NK-92 treated with Interleukin-12 subunit alpha and Interleukin-12 subunit beta, amount 100 ng/mL, for 24 hours (cell line): ENCODE measurements at regions not wholly inside any gene's neighbourhood (a gene's known extent, or its start where the extent isn't known, plus 50 kb on each side); places are given as distances from the start of the nearest gene placed in this dataset.

Experiments used
- DNase-seq: peaks from one replicate; lab custom pipeline; 2025; lab: John Stamatoyannopoulos, UW

GRCh38 chr9:13396418-13396817 lies 116.9 kb upstream of the MPDZ start:
- DNase-seq = no peak

DNA sequence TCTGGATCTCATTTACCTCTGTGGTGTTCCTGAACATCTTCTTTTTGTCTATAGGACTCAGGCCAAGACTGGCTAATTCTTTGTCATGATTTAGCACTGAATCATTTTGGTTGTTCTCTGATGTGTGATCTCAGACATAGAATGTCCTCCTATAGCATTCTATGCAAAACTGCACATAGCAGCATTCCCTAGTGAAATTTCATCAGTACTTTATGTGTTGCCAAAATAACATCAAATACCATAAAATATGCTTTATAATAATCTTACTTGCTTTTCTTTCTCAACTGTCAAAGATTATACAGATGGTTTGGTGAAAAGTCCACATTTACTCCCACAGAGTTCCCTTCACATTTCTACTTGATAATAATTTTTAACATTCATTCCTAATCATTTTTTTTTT lies 115.7 kb upstream of the MPDZ start:
- no peak for DNase-seq

- DNase-seq = no peak
These were observed 108.7 kb upstream of the MPDZ start for GRCh38 chr9:13388157-13388556.

- DNase-seq = no peak
These were observed 108.2 kb upstream of the MPDZ start for GRCh38 chr9:13387734-13388067.

- DNase-seq = no peak
These were observed 107.6 kb upstream of the MPDZ start for GRCh38 chr9:13386935-13387733.

DNA sequence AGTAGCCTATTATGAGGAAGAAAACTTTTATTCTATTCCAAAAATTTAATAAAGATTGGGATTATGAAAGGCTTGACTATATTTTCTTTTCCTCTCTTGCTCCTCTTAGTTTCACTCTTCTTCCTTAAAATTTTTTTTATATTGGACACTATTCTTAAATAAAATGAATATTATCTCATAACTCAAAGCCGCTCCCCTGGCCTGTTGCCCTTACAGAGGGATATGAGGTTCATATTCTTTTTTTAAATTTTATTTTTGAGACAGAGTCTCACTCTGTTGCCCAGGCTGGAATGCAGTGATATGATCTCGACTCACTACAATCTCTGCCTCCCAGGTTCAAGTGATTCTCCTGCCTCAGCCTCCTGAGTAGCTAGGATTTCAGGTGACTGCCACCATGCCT lies 106.8 kb upstream of the MPDZ start:
- DNase-seq = no peak

GRCh38 chr9:13383855-13384254 lies 104.4 kb upstream of the MPDZ start:
- no peak for DNase-seq

DNA sequence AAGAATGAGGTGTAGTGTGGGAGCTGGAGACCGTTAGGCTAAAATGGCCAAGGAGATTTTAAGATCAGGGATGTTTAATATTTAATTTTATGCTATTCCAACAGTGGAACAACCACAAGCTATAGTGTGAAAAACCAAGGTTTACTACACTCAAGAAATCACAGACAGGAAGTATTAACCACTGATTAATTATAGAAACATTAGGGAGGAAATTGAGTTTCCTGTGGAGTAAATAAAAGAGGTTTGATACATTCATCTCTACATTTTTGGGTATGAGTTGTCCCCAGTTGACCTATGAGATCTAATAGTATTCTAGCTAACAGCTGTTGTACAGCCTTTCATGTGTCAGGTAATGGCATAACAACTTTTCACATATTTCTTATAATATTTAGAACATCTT lies 103.7 kb upstream of the MPDZ start:
- no peak for DNase-seq

DNA sequence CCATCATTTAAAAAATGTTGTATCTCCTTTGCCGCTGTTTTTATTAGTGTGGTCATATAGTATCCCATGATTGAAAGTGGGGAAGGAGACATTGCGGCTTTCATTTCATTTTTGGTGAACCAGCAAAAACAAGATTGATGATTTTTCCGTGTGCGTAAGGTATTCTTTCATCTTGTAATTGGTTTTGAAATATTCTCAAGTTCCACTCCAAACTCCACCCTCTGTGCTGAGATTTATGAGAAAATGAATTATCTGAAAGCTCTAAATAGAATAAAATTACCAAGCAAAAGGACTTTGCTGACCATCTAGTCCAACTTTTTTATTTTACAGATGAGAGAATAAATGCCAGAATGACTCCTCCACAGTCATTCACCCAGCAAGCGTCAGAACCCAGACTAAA lies 103.1 kb upstream of the MPDZ start:
- DNase-seq = no peak

GRCh38 chr9:13380903-13381302 lies 101.4 kb upstream of the MPDZ start:
- no peak for DNase-seq

GRCh38 chr9:13378154-13378553 lies 98.7 kb upstream of the MPDZ start:
- DNase-seq = no peak

GRCh38 chr9:13377171-13377925 lies 97.9 kb upstream of the MPDZ start:
- DNase-seq = no peak

DNA sequence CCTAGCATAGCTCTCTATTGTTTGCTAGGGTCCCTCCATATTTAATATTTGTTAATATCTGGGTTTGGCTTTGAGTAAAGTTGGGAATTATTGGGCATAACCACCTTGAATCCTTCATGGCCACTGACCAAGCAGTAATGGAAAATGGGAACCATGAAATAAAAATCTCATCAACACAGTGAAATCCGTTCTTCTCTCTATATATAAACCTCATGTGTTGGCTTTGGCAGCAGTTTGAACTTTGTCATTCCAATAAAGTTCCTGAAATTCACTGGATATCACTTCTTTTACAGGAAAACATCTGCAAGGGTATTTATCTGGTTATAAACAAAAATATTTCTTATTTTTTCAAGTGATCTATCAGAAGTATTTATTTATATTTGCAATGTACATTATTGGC lies 93.0 kb upstream of the MPDZ start:
- no peak for DNase-seq

GRCh38 chr9:13369431-13369830 lies 89.9 kb upstream of the MPDZ start:
- no peak for DNase-seq

DNA sequence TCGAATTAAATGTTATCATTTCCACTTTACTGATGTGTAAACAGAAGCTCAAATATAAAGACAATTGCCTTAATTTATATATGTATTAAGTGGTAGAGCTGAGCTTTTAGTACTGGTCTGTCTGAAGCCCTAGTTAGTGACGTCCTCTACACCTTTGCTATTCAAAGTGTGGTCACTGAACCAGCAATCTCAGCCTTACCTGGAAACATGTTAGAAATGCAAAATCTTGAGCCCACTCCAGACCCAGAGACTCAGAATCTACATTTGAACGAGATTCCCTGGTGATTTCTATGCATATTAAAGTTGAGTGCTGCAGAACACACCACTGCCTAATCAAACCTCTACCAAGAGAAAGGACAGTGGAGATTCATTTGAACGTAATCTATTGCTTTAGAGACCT lies 88.3 kb upstream of the MPDZ start:
- DNase-seq = no peak

- DNase-seq = no peak
These were observed 84.9 kb upstream of the MPDZ start for GRCh38 chr9:13364271-13365000.

DNA sequence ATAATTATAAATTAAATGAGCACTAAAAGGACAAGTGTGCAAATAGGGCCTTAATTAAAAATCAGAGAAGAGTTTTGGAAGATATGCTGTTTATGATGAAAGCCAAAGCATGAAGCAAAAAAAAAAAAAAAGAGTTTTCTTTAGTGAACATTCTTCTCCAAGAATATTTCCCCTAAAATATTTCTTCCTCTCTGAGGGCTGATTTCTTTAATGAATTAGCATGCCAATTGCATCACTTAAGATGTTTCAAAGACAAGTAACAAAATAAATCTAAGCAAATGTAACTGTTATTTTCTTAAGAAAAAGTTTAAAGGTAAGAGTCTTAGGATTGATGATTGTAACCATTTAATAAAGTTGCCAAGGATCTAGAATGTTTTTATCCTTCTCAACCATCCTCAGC lies 81.6 kb upstream of the MPDZ start:
- no peak for DNase-seq

- no peak for DNase-seq
These were observed 80.7 kb upstream of the MPDZ start for GRCh38 chr9:13360188-13360587.

DNA sequence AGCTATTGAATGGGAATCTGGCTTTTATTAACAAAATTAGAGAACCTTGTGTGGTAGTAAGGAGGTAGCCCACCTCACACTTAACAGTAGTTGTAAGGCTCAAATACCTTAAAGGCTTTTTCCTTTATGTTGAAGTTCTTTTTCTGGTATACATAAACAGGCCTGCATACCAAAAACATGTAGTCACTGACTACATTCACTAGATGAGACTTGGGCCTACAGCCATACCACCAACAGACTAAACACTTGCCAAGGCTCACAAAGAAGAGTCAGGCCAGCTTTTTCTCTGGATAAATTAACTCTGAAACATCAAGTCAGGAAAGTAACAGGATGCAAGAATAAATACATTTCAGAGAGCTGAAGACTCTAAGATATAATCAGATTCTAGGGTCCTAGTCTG lies 78.6 kb upstream of the MPDZ start:
- DNase-seq = no peak

DNA sequence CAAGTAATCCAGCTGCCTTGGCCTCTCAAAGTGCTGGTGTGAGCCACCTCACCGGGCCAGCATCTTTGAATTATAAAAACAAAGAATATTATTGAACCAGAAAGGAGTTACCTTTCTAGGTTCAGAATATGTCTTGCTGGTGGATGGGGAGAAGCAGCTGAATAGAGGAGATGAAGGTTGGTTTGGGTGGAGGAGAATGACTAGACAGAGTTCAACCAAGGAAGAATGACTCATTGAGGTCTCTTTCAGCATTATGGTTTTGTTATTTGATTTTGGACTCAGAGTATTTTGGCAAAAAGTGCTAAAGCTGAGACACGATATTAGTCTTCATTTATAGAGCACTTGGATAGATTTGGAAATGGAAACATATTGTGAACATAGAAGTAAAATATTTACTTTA lies 75.2 kb upstream of the MPDZ start:
- no peak for DNase-seq

DNA sequence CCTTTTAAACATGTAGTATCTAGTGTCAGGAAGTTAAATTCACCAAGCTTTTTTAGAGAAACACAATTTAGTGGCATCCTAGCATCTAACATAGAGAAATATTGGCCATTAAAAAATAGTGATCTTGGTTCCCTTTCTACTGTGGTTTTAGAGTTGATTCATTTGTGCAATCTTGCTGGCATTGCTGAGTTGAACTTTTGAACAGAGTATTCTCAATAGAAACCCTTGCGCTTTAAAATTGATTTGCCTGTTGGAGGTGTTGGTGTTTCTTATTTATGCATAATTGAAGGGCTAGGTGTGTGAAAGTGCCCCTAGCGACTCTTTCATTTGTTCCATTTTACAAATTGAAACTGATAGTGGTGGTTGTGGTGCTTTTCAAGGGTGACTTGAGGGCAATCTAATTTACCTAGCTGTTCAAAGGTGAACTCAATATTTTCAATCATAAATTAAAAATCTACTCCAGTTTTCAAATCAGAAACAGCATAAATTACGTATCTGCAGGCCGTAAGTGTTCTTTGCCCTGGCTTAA lies 73.0 kb upstream of the MPDZ start:
- no peak for DNase-seq

DNA sequence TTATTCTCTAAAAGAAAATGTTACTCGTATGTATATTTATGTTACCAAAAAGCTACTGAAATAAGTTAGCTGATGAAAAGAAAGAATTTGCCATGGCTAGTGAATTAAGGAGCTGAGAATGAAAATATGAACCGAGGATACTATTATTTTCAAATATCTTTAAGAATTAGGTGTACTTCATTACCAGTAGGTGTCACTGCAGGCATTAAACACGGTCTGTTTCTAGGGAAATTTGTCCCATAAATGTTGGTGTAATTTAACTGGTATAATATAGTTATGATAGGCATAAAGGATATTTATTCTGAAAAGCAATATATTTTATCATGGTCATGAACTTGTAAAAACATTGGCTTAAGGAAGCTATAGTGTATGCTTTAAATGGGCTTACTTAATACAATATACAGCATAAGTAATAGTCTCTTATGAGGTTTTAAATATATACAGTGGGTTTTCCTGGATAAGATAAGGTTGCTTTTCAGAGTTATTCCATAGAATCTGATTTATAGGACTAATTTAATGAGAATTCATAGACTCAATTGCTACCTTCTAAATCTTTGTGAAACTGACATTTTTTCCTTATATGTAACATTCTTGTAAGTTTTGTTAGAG lies 72.4 kb upstream of the MPDZ start:
- DNase-seq = no peak
